Neural cell (in vitro differentiated cells): ENCODE measurements at regions not wholly inside any gene's neighbourhood (a gene's known extent, or its start where the extent isn't known, plus 50 kb on each side); places are given as distances from the start of the nearest gene placed in this dataset.

Experiments used
- CTCF ChIP-seq: fragments of 450-650 bp; IDR thresholded peaks from 2 replicates; pipeline ENCODE4 v1.5.1; 2014; ENCODE audit warnings: antibody characterized with exemption, mild to moderate bottlenecking, moderate library complexity; ENCODE audit not compliant: poor library complexity, severe bottlenecking
- EP300 ChIP-seq: fragments of 450-650 bp; conservative IDR thresholded peaks from 2 replicates; pipeline ENCODE4 v1.6.1; 2014; ENCODE audit warnings: antibody characterized with exemption, mild to moderate bottlenecking, moderate library complexity; ENCODE audit not compliant: poor library complexity, severe bottlenecking
- EZH2 ChIP-seq: fragments of 200-600, 300-800 bp; shearing (Covaris generic), sonication (generic); IDR thresholded peaks from 2 replicates; pipeline ENCODE4 v1.6.1; 2014; ENCODE audit warnings: antibody characterized with exemption, low read length, borderline replicate concordance, mild to moderate bottlenecking; ENCODE audit not compliant: insufficient read depth, poor library complexity, severe bottlenecking
- MXI1 ChIP-seq: fragments of 450-650 bp; conservative IDR thresholded peaks from 2 replicates; pipeline ENCODE4 v1.6.1; 2014; ENCODE audit warnings: antibody characterized with exemption, mild to moderate bottlenecking; ENCODE audit not compliant: poor library complexity, severe bottlenecking
- POLR2AphosphoS5 ChIP-seq: IDR thresholded peaks from 2 replicates; pipeline ENCODE4 v1.6.1; 2012
- RAD21 ChIP-seq: fragments of 450-650 bp; conservative IDR thresholded peaks from 2 replicates; pipeline ENCODE4 v1.6.1; 2014; ENCODE audit warnings: antibody characterized with exemption, mild to moderate bottlenecking, moderate library complexity
- REST ChIP-seq: IDR thresholded peaks from 2 replicates; pipeline ENCODE4 v1.6.1; 2012; ENCODE audit warnings: borderline replicate concordance
- SMC3 ChIP-seq: fragments of 450-650 bp; conservative IDR thresholded peaks from 2 replicates; pipeline ENCODE4 v1.6.1; 2014; ENCODE audit warnings: antibody characterized with exemption, mild to moderate bottlenecking, moderate library complexity; ENCODE audit not compliant: poor library complexity
- TAF1 ChIP-seq: IDR thresholded peaks from 2 replicates; pipeline ENCODE4 v1.6.1; 2012; ENCODE audit warnings: low read depth

GRCh38 chr13:111923439-111923838, 143.5 kb upstream of the SOX1 start:
- TF ChIP-seq CTCF, result no peak
- no peak for TF ChIP-seq EP300
- no peak for TF ChIP-seq EZH2
- no peak for TF ChIP-seq POLR2AphosphoS5
- TF ChIP-seq REST, result no peak
- no peak for TF ChIP-seq SMC3
- TF ChIP-seq TAF1, result no peak
- TF ChIP-seq RAD21, result no peak
- no peak for TF ChIP-seq MXI1
